Small intestine (tissue), 7 donors: ENCODE measurements at regions not wholly inside any gene's neighbourhood (a gene's known extent, or its start where the extent isn't known, plus 50 kb on each side); places are given as distances from the start of the nearest gene placed in this dataset.
A peak's percentile ranks its signal among the peaks of the same experiment; 100 is the strongest.

Source experiments
- DNase-seq, 2 donors: peaks; one replicate each; pipeline versions ENCODE4 v3.0.0 to v3.0.0-alpha.2; 2013
- FAIRE-seq: peaks from 2 replicates; lab custom pipeline; 2012; peaks lifted over from hg19 to GRCh38; lab: Jason Lieb, UNC
- H3K27ac ChIP-seq, 3 donors: one replicate each; pipeline ENCODE4 v1.5.1; 2013; ENCODE audit warnings: low read length in 2 of 3, mild to moderate bottlenecking in 2 of 3, control low read depth in 1 of 3, inconsistent platforms in 1 of 3, low read depth in 1 of 3, moderate library complexity in 1 of 3
- H3K27me3 ChIP-seq, 3 donors: one replicate each; pipeline ENCODE4 v1.6.1; 2013; ENCODE audit warnings: low read length in 3 of 3, inconsistent platforms in 1 of 3; ENCODE audit not compliant: control insufficient read depth in 3 of 3, insufficient read depth in 3 of 3
- H3K36me3 ChIP-seq, 3 donors: one replicate each; pipeline ENCODE4 v1.6.1; 2013; ENCODE audit warnings: low read length in 3 of 3, inconsistent platforms in 1 of 3, low read depth in 1 of 3, mild to moderate bottlenecking in 1 of 3, moderate library complexity in 1 of 3; ENCODE audit not compliant: control insufficient read depth in 3 of 3, insufficient read depth in 2 of 3
- H3K4me1 ChIP-seq, 3 donors: one replicate each; pipeline ENCODE4 v1.6.1; 2013; ENCODE audit warnings: low read length in 2 of 3, inconsistent platforms in 1 of 3, low read depth in 1 of 3, mild to moderate bottlenecking in 1 of 3, moderate library complexity in 1 of 3; ENCODE audit not compliant: control insufficient read depth in 3 of 3, insufficient read depth in 2 of 3
- H3K4me3 ChIP-seq, 3 donors: one replicate each; pipeline ENCODE4 v1.5.1; 2013; ENCODE audit warnings: low read length in 3 of 3, control low read depth in 1 of 3, inconsistent platforms in 1 of 3, low read depth in 1 of 3, mild to moderate bottlenecking in 1 of 3, moderate library complexity in 1 of 3
- H3K9me3 ChIP-seq, 2 donors: one replicate each; pipeline ENCODE4 v1.6.1; 2013; ENCODE audit warnings: low read depth in 1 of 2, low read length in 1 of 2; ENCODE audit not compliant: control insufficient read depth in 2 of 2, insufficient read depth in 1 of 2
- WGBS, 3 donors: extraction: QIAGEN DNeasy Blood & Tissue Kit; methylation state at CpG; one replicate each; pipeline ENCODE4 v1.1.7; 2013; 5-methylcytosine and 5-hydroxymethylcytosine counted together
- donor health status: healthy with polysubstance abuse.
- donor health status: control.
- donor health status: control.
- donor health status: Bipolar disorder and iron deficiency.
- donor health status: healthy.

DNA sequence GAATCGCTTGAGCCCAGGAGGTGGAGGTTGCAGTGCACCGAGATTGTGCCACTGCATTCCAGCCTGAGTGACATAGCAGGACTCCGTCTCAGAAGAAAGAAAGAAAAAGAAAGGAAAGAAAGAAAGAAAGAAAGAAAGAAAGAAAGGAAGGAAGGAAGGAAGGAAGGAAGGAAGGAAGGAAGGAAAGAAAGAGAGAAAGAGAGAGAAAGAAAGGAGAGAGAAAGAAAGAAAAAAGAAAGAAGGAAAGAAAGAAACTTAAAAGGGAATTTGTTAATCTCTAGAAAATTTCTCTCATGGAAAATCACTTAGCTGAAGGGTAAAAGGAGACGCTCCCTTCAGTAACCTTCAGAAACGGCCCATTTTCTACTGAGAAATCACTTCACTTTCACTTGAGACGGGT is 279.5 kb upstream of the KLF6 start:
- Histone ChIP-seq H3K27me3 (no peaks in the 10 kb centered on the region), H3K4me3 (no peak overlapping the region), H3K4me1 (peaks cover 6 to 16% (median 10%) of the 10 kb centered on the region in 3 donors), H3K9me3 (peaks cover 0 to 4% of the 10 kb centered on the region in 2 donors), H3K27ac (no peak overlapping the region), H3K36me3 (no peaks in the 10 kb centered on the region)
- no peak for FAIRE-seq
- WGBS, 3 donors: 93 to 96% (median 95%) methylated on average over 6 of the region's 6 CpGs
- no peak for DNase-seq

- 93 to 94% (median 93%) methylated on average over 3 of the region's 3 CpGs for WGBS, 3 donors
- H3K27me3 ChIP-seq: no peaks in the 10 kb centered on the region
- no peaks in the 10 kb centered on the region for H3K36me3 ChIP-seq
- no peak overlapping the region for H3K4me3 ChIP-seq
- H3K4me1 ChIP-seq: peaks cover 6 to 14% (median 10%) of the 10 kb centered on the region in 3 donors
- H3K9me3 ChIP-seq: peaks cover 0 to 4% of the 10 kb centered on the region in 2 donors
- no peak for DNase-seq
- no peak for FAIRE-seq
- H3K27ac ChIP-seq: no peak overlapping the region
Measured at GRCh38 chr10:4063717-4064116, 278.7 kb upstream of the KLF6 start.

DNA sequence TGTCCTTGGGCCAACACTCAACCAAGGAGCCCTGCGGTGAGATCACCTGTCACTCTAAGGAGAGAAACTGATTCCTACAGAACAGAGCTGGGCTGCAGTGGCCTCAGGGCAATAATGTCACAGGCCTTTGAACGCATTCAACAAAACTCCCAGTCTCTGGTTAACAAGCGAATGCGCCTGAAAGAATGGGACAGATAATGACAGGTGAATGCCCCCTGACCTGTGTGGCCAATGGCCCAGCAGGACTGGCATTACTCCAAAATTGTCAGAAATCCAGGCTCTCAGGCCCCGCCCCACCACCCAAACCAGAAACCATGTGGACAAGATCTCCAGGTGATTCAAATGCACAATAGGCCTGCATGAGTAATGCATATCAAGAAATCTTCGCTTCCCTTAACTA is 277.7 kb upstream of the KLF6 start:
- WGBS, 3 donors: 96 to 99% (median 96%) methylated on average over 6 of the region's 6 CpGs
- Histone ChIP-seq H3K27me3 (no peaks in the 10 kb centered on the region), H3K36me3 (no peaks in the 10 kb centered on the region), H3K27ac (peak overlapping the region in 1 of 3 donors; percentile 0), H3K9me3 (peaks cover 0 to 4% of the 10 kb centered on the region in 2 donors), H3K4me3 (no peak overlapping the region), H3K4me1 (peaks cover 6 to 19% (median 13%) of the 10 kb centered on the region in 3 donors)
- FAIRE-seq (no peak), DNase-seq (no peak)

DNA sequence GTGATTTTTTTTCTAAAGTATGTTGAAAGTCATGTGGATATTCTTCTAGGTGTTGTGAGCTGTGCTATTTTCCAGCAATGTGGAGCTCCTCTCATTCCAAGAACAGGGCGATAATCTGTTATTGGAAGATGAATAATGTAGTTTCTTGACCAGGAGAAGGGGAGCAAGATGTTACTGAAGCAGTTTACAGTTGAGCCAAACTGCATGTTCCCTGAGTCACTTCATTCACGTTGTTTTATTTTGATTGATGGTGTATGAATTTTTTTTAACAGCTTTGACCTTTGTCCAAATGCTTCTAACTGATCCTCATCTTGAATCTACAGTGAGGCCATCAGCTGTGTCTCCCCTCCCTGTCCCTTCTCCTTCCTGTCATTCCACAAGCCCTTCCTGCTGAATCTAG is 277.1 kb upstream of the KLF6 start:
- FAIRE-seq (no peak), DNase-seq (peak in 1 of 2 donors; percentile 71)
- H3K4me3 ChIP-seq: no peak overlapping the region
- 44 to 50% (median 45%) methylated on average over 2 of the region's 2 CpGs for WGBS, 3 donors
- H3K9me3 ChIP-seq: peaks cover 0 to 4% of the 10 kb centered on the region in 2 donors
- H3K27me3 ChIP-seq: no peaks in the 10 kb centered on the region
- H3K36me3 ChIP-seq: no peaks in the 10 kb centered on the region
- H3K27ac ChIP-seq: peak overlapping the region in 1 of 3 donors; percentile 46
- peaks cover 6 to 13% (median 13%) of the 10 kb centered on the region in 3 donors for H3K4me1 ChIP-seq

GRCh38 chr10:4061441-4061951 is 276.5 kb upstream of the KLF6 start:
- Histone ChIP-seq H3K9me3 (peaks cover 0 to 4% of the 10 kb centered on the region in 2 donors), H3K27me3 (no peaks in the 10 kb centered on the region), H3K27ac (peak overlapping the region in 2 of 3 donors; percentile 39 to 46), H3K36me3 (no peaks in the 10 kb centered on the region), H3K4me3 (no peak overlapping the region), H3K4me1 (peaks cover 6 to 9% (median 7%) of the 10 kb centered on the region in 3 donors)
- FAIRE-seq (no peak), DNase-seq (peak; percentile 39 to 80)
- WGBS, 3 donors: 28 to 54% (median 42%) methylated on average over 7 of the region's 7 CpGs

DNA sequence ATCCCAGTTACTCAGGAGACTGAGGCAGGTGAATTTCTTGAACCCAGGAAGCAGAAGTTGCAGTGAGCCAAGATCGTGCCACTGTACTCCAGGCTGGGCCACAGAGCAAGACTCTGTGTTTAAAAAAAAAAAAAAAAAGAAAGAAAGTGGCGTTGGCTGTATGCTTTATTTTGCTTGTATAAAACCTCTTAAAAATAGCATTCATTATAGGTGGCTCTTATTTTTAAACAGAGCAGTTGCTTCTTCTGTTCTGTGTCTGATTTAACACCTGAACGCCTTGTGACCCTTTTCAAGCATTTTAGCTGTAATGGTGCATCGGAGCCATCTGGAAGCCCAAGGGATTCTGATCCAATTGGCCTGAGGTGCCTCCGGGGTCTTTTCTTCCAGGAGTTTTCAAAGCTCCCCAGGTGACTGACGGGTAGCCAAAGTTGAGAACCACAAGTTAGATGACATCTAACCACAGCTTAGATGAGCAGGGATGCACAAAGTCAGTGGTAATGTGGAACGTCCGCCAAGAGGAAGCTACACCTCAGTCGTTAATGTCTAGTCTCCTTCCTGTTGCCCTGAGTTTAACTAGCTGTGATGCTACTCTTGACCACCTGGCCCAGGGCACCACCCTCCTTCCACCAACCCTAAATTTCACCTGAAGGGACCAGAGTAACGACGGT is 274.6 kb upstream of the KLF6 start:
- Histone ChIP-seq H3K36me3 (no peaks in the 10 kb centered on the region), H3K4me1 (peaks cover 5 to 9% (median 6%) of the 10 kb centered on the region in 3 donors), H3K27ac (no peak overlapping the region), H3K27me3 (no peaks in the 10 kb centered on the region), H3K4me3 (no peak overlapping the region), H3K9me3 (peaks cover 0 to 4% of the 10 kb centered on the region in 2 donors)
- FAIRE-seq (no peak), DNase-seq (peak in 1 of 2 donors; percentile 47)
- 61 to 73% (median 71%) methylated on average over 11 of the region's 11 CpGs for WGBS, 3 donors

- H3K4me3 ChIP-seq: no peak overlapping the region
- no peaks in the 10 kb centered on the region for H3K27me3 ChIP-seq
- DNase-seq: peak; percentile 51 to 63
- peaks cover 5 to 9% (median 6%) of the 10 kb centered on the region in 3 donors for H3K4me1 ChIP-seq
- WGBS, 3 donors: 37 to 64% (median 47%) methylated on average over 10 of the region's 10 CpGs
- FAIRE-seq: no peak
- H3K27ac ChIP-seq: peak overlapping the region in 1 of 3 donors; percentile 26
- H3K9me3 ChIP-seq: peaks cover 0 to 4% of the 10 kb centered on the region in 2 donors
- H3K36me3 ChIP-seq: no peaks in the 10 kb centered on the region
Measured at GRCh38 chr10:4058514-4059029, 273.6 kb upstream of the KLF6 start.

- 78 to 84% (median 81%) methylated on average over 6 of the region's 6 CpGs for WGBS, 3 donors
- DNase-seq (no peak), FAIRE-seq (no peak)
- H3K4me1 ChIP-seq: peaks cover 5 to 9% (median 6%) of the 10 kb centered on the region in 3 donors
- H3K27me3 ChIP-seq: no peaks in the 10 kb centered on the region
- no peak overlapping the region for H3K4me3 ChIP-seq
- peaks cover 0 to 3% of the 10 kb centered on the region in 2 donors for H3K9me3 ChIP-seq
- H3K27ac ChIP-seq: no peak overlapping the region
- H3K36me3 ChIP-seq: no peaks in the 10 kb centered on the region
Measured at GRCh38 chr10:4057725-4058513, 272.9 kb upstream of the KLF6 start.
